Hepatocyte (in vitro differentiated cells): ENCODE measurements at regions not wholly inside any gene's neighbourhood (a gene's known extent, or its start where the extent isn't known, plus 50 kb on each side); places are given as distances from the start of the nearest gene placed in this dataset.

Experiments used
- DNase-seq: peaks from one replicate; pipeline ENCODE4 v3.0.0-alpha.2; 2016; ENCODE audit warnings: low spot score
- H2AFZ ChIP-seq: fragments of 200-600 bp; sonication (generic); 2 replicates; pipeline ENCODE4 v1.6.0; 2016; ENCODE audit warnings: antibody characterized with exemption, mild to moderate bottlenecking
- H3K27ac ChIP-seq: fragments of 200-600 bp; sonication (generic); 2 replicates; pipeline ENCODE4 v1.5.1; 2016; ENCODE audit warnings: mild to moderate bottlenecking
- H3K27me3 ChIP-seq: fragments of 200-600 bp; sonication (generic); 2 replicates; pipeline ENCODE4 v1.6.1; 2016
- H3K36me3 ChIP-seq: fragments of 200-600 bp; sonication (generic); replicated peaks from 2 replicates; pipeline ENCODE4 v1.5.1; 2016; ENCODE audit warnings: low read depth; ENCODE audit not compliant: insufficient read depth
- H3K4me1 ChIP-seq: fragments of 200-600 bp; sonication (generic); 2 replicates; pipeline ENCODE4 v1.5.1; 2016; ENCODE audit warnings: mild to moderate bottlenecking, moderate library complexity; ENCODE audit not compliant: insufficient read depth
- H3K4me2 ChIP-seq: fragments of 200-600 bp; sonication (generic); 2 replicates; pipeline ENCODE4 v1.6.0; 2016
- H3K4me3 ChIP-seq: fragments of 200-600 bp; sonication (generic); 2 replicates; pipeline ENCODE4 v1.5.1; 2016; ENCODE audit warnings: mild to moderate bottlenecking
- H3K79me2 ChIP-seq: fragments of 200-600 bp; sonication (generic); 2 replicates; pipeline ENCODE4 v1.6.0; 2017; ENCODE audit warnings: mild to moderate bottlenecking
- H3K9me2 ChIP-seq: fragments of 200-600 bp; sonication (generic); replicated peaks from 2 replicates; pipeline ENCODE4 v1.6.0; 2017; ENCODE audit warnings: mild to moderate bottlenecking; ENCODE audit not compliant: insufficient read depth
- H3K9me3 ChIP-seq: fragments of 200-600 bp; sonication (generic); 2 replicates; pipeline ENCODE4 v1.5.1; 2016; ENCODE audit warnings: low read depth, mild to moderate bottlenecking
- H4K20me1 ChIP-seq: fragments of 200-600 bp; sonication (generic); 2 replicates; pipeline ENCODE4 v1.6.0; 2016; ENCODE audit warnings: mild to moderate bottlenecking; ENCODE audit not compliant: insufficient read depth, poor library complexity, severe bottlenecking
- EZH2 ChIP-seq: fragments of 200-600 bp; sonication (generic); IDR thresholded peaks from 2 replicates; pipeline ENCODE4 v1.6.1; 2016; ENCODE audit warnings: antibody characterized with exemption, mild to moderate bottlenecking, borderline replicate concordance
- EZH2phosphoT487 ChIP-seq: fragments of 200-600 bp; sonication (generic); IDR thresholded peaks from one replicate; pipeline ENCODE4 v1.6.1; 2018; ENCODE audit warnings: antibody characterized with exemption, mild to moderate bottlenecking, low read depth, moderate library complexity; ENCODE audit not compliant: unreplicated experiment, severe bottlenecking
- WGBS: methylation state at CpG from one replicate; pipeline ENCODE4 v1.1.6; 2016; ENCODE audit warnings: low lambda C conversion rate; ENCODE audit errors: missing lambda C conversion rate; 5-methylcytosine and 5-hydroxymethylcytosine counted together
- TF ChIP-seq, protein P1 (sequence below): fragments of 200-600 bp; sonication (generic); IDR thresholded peaks from 2 replicates; pipeline ENCODE4 v1.5.1; 2016; ENCODE audit warnings: antibody characterized with exemption, mild to moderate bottlenecking; ENCODE audit not compliant: poor library complexity

GRCh38 chr5:175214152-175214551 is 229.8 kb downstream of the DRD1 start:
- H3K4me1 ChIP-seq = no peaks in the 10 kb centered on the region
- no peak overlapping the region for H3K4me3 ChIP-seq
- no peak overlapping the region for H3K4me2 ChIP-seq
- WGBS = 44% methylated on average over 2 of the region's 2 CpGs
- H3K79me2 ChIP-seq = no peaks in the 10 kb centered on the region
- no peaks in the 10 kb centered on the region for H3K9me2 ChIP-seq
- TF ChIP-seq, protein P1, sequence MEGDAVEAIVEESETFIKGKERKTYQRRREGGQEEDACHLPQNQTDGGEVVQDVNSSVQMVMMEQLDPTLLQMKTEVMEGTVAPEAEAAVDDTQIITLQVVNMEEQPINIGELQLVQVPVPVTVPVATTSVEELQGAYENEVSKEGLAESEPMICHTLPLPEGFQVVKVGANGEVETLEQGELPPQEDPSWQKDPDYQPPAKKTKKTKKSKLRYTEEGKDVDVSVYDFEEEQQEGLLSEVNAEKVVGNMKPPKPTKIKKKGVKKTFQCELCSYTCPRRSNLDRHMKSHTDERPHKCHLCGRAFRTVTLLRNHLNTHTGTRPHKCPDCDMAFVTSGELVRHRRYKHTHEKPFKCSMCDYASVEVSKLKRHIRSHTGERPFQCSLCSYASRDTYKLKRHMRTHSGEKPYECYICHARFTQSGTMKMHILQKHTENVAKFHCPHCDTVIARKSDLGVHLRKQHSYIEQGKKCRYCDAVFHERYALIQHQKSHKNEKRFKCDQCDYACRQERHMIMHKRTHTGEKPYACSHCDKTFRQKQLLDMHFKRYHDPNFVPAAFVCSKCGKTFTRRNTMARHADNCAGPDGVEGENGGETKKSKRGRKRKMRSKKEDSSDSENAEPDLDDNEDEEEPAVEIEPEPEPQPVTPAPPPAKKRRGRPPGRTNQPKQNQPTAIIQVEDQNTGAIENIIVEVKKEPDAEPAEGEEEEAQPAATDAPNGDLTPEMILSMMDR = no peak
- TF ChIP-seq EZH2phosphoT487 (no peak), EZH2 (no peak)
- no peaks in the 10 kb centered on the region for H3K9me3 ChIP-seq
- H3K36me3 ChIP-seq = no peaks in the 10 kb centered on the region
- no peak overlapping the region for H3K27ac ChIP-seq
- H4K20me1 ChIP-seq = no peaks in the 10 kb centered on the region
- DNase-seq = peak; percentile 30
- no peaks in the 10 kb centered on the region for H3K27me3 ChIP-seq
- no peak overlapping the region for H2AFZ ChIP-seq

DNA sequence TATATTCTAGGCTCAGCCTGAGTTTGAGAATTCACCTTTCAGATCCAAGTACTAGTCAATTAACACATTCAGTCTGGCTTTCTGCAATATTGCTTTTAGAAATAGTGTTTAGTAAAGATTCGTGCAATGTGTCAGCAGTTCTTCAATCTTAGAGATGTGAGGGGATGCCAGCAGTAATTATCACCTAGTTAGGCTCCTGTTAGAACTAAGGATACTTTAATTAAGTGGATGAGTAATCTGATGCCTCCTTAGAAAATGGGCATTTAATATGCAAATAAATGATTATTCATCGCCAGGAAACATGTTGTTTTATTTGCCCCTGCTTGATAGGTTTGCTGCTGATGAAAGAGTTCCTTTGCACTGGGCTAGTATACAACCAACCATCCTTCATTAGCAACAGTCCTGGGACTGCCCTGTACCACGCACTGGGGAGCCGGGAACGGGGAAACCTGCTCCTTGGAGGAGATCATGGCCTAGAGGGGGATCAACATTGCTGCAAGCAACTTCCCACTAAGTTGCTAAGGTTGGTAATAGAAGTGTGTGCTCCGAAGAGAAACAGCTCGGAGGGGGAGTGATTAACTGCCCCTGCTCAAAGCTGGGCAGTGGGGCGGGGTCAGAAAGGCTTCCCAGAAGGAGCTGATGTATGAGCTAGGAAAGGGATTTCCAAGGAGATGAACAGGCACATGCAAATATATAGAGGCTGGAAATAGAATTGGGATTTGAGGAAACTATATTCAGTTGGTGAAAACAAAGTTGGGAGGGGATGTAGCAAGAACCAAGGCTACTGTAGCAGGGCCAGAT is 231.8 kb downstream of the DRD1 start:
- Histone ChIP-seq H2AFZ (no peak overlapping the region), H3K9me2 (no peaks in the 10 kb centered on the region), H4K20me1 (no peaks in the 10 kb centered on the region), H3K4me1 (no peaks in the 10 kb centered on the region), H3K79me2 (no peaks in the 10 kb centered on the region), H3K4me3 (no peak overlapping the region), H3K9me3 (no peaks in the 10 kb centered on the region), H3K27ac (no peak overlapping the region), H3K36me3 (no peaks in the 10 kb centered on the region), H3K27me3 (no peaks in the 10 kb centered on the region), H3K4me2 (no peak overlapping the region)
- TF ChIP-seq EZH2phosphoT487 = no peak
- TF ChIP-seq EZH2 = no peak
- TF ChIP-seq, protein P1 = no peak
- 63% methylated on average over 8 of the region's 8 CpGs for WGBS
- no peak for DNase-seq

DNA sequence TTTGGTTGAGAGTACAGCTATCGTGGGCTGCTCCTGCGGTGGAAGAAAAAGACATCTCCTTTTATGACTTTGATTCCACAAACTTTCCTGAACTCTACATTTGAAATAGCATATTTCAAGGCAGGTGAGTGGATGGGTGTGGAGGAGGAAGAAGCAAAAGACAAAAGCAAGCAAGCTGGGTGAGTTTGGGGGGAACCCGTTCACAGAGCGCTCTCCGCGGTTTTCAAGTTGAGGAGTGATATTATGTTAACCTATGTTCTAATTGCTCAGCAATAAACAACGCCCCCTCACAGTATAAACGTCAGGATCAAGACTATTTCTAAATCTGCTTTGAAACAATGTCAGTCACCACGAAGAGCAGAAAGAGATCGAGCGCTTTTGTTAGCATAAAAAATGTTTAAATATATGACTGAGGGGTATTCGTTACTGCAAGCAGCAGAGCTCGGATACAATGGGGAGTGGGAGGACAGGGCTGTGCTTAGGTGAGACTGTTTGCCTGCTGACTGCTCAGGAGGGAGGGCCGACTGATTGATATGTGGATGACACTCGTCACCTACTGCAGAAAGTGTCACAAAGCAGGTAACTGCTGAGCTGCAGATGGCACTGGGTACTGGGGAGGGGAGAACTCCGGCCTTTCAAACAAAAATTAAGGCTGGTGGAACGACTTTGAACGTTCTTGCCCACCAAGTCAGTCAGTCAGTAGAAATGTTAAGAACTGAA is 236.5 kb downstream of the DRD1 start:
- H3K4me3 ChIP-seq = no peak overlapping the region
- no peaks in the 10 kb centered on the region for H3K27me3 ChIP-seq
- WGBS = 71% methylated on average over 18 of the region's 18 CpGs
- no peak overlapping the region for H2AFZ ChIP-seq
- no peak overlapping the region for H3K4me2 ChIP-seq
- H3K79me2 ChIP-seq = no peaks in the 10 kb centered on the region
- no peaks in the 10 kb centered on the region for H3K9me3 ChIP-seq
- no peaks in the 10 kb centered on the region for H3K4me1 ChIP-seq
- H3K27ac ChIP-seq = no peak overlapping the region
- no peaks in the 10 kb centered on the region for H3K36me3 ChIP-seq
- TF ChIP-seq, protein P1 = no peak
- TF ChIP-seq EZH2phosphoT487 (no peak), EZH2 (no peak)
- no peak for DNase-seq
- no peaks in the 10 kb centered on the region for H3K9me2 ChIP-seq
- H4K20me1 ChIP-seq = no peaks in the 10 kb centered on the region
